Osteocyte (in vitro differentiated cells): ENCODE measurements at regions not wholly inside any gene's neighbourhood (a gene's known extent, or its start where the extent isn't known, plus 50 kb on each side); places are given as distances from the start of the nearest gene placed in this dataset.

Source experiments
- DNase-seq: peaks from one replicate; pipeline ENCODE4 v3.0.0; 2021; ENCODE audit warnings: mixed read lengths; ENCODE audit not compliant: unreplicated experiment; ENCODE audit errors: extremely low spot score
- H3K27ac Mint-ChIP-seq: one replicate; pipeline ENCODE4 v1.8.0; 2021; ENCODE audit warnings: mild to moderate bottlenecking, mixed read lengths; ENCODE audit not compliant: unreplicated experiment
- H3K27me3 Mint-ChIP-seq: one replicate; pipeline ENCODE4 v1.8.0; 2021; ENCODE audit warnings: mixed read lengths; ENCODE audit not compliant: unreplicated experiment
- H3K36me3 Mint-ChIP-seq: one replicate; pipeline ENCODE4 v1.8.0; 2021; ENCODE audit warnings: mixed read lengths; ENCODE audit not compliant: unreplicated experiment
- H3K4me1 Mint-ChIP-seq: one replicate; pipeline ENCODE4 v1.8.0; 2021; ENCODE audit warnings: mixed read lengths; ENCODE audit not compliant: unreplicated experiment
- H3K4me3 Mint-ChIP-seq: one replicate; pipeline ENCODE4 v1.8.0; 2021; ENCODE audit warnings: mild to moderate bottlenecking, moderate library complexity, mixed read lengths; ENCODE audit not compliant: unreplicated experiment
- H3K9me3 Mint-ChIP-seq: one replicate; pipeline ENCODE4 v1.8.0; 2021; ENCODE audit warnings: mixed read lengths; ENCODE audit not compliant: unreplicated experiment
- TF ChIP-seq, protein P1 (sequence below): fragments of 200-600 bp; sonication (generic); IDR thresholded peaks from 2 replicates; pipeline ENCODE4 v1.5.0; 2021; ENCODE audit warnings: antibody characterized with exemption, mild to moderate bottlenecking, moderate library complexity

DNA sequence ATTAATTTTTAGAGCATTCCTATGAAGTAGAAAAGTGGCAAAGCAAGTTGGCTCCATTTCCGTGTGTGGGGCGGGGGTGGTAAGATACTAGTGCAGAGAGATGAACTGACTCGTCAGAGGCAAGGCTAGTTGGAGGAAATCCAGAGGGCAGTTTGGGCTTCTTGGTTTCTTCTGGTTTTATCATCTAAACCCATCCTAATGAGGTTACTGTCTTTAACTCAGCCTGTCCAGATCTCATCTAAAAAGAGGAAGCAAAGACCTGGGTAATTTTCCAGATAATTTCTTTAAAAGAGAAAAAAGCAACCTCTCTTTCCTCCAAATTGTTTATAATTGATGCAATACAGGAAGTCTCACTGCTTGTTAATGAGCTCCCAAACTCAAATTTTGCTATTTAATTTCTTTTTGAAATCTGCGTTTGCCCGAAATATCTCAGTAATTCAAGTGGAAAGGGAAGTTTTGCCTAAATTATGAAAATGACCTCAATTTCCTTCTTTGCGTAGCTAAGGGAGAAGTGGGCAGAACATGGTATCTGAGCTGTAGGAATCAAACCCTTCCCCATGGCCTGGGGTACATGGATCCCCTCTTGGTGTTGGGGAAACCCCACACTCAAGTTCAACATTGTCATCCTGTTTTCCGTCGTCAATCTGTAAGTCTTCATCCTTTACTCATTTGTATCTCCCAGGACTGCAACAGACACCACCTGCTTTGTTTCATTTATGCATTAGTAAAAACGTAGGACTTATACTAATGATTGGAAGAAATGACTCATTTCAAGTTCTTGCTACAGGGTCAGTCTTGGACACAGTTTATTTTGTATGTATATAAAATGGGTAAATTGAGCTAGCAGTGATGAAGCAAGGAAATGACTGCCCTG, 89.1 kb upstream of the KLF7 start:
- Mint-ChIP-seq H3K4me3 (no peak overlapping the region), H3K27me3 (no peaks in the 10 kb centered on the region), H3K36me3 (no peaks in the 10 kb centered on the region), H3K4me1 (peaks cover 86% of the 10 kb centered on the region), H3K9me3 (no peaks in the 10 kb centered on the region), H3K27ac (peak overlapping the region; percentile 86)
- no peak for DNase-seq
- TF ChIP-seq, protein P1, sequence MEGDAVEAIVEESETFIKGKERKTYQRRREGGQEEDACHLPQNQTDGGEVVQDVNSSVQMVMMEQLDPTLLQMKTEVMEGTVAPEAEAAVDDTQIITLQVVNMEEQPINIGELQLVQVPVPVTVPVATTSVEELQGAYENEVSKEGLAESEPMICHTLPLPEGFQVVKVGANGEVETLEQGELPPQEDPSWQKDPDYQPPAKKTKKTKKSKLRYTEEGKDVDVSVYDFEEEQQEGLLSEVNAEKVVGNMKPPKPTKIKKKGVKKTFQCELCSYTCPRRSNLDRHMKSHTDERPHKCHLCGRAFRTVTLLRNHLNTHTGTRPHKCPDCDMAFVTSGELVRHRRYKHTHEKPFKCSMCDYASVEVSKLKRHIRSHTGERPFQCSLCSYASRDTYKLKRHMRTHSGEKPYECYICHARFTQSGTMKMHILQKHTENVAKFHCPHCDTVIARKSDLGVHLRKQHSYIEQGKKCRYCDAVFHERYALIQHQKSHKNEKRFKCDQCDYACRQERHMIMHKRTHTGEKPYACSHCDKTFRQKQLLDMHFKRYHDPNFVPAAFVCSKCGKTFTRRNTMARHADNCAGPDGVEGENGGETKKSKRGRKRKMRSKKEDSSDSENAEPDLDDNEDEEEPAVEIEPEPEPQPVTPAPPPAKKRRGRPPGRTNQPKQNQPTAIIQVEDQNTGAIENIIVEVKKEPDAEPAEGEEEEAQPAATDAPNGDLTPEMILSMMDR: no peak

DNA sequence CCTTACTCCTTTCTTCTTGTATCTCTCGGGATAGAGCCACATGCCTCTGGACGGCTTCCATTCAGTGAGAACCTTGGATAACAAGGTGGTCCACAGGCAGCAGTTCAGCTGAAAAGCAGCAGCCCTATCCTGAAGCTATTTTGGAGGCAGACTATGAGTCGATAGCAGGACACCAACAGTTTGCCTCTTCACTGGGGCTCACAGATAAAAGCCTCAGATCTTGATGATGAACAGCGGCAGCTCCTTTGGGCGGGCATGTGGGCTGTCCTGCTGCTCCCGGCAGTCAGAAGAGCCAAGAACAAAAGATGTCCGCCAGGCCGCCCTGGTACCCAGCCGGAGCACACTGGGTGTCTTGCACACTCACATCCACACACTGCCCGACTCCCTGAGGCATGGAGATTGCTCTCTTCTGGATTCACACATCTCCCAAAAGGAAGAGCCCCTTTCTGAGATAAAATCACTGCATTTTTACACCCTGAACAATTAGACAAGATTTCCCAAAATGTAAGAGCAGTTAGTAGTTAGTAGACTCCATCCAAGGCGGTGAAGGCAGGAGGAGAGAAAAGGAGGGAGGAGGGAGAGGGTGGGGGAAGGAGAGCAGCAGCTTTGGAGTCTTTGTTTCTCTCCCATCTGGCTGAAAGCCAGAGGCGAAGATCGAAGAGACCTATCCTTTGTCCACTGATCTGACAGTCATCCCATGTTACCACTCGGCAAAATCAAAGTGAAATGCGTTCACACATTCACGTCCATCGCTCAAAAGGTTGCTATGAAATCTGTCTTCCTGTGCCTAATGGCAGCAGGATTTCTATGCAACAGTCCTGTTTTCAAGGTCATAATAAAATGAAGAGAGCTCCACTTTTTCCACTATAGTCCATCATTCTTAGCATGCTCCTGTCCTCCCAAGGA, 90.1 kb upstream of the KLF7 start:
- Mint-ChIP-seq H3K36me3 (no peaks in the 10 kb centered on the region), H3K27ac (peak overlapping the region; percentile 91), H3K4me1 (peaks cover 89% of the 10 kb centered on the region), H3K9me3 (no peaks in the 10 kb centered on the region), H3K27me3 (no peaks in the 10 kb centered on the region), H3K4me3 (no peak overlapping the region)
- TF ChIP-seq, protein P1: no peak
- no peak for DNase-seq

DNA sequence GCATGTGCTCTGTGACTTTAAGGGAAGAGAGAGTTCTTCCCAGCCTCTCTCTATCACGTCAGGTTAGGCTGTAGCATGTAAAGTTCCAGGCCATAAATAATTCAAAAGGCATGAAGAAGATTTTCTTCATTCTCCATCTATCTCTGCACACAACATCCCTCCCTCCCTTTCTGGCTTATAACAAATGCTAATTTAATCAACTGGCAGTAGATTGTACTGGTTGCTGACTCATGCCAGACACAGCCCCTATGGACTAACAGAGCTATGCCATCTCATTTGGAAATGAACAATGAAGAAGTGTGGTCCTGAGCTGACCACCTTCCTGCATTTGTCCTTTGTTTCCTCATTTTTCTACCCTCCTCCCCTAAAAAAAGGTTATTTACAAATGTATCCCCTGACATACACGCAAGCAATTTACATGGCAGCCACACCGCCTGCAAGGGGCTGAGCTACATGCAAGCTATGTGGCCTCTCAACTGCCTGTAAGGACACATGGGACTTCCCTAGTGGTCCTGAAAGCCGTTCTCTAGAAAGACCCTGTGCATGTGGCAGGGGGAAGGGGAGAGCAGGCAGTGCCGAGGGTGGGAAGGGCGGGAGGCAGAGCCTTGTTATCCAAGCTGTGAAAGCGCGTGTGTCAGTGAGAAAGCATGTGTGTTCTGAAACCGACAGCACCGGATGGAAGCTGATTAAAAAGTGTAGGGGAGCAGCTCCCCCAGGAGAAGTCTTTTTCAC, 90.9 kb upstream of the KLF7 start:
- no peaks in the 10 kb centered on the region for H3K9me3 Mint-ChIP-seq
- H3K27ac Mint-ChIP-seq: peak overlapping the region; percentile 91
- peaks cover 84% of the 10 kb centered on the region for H3K4me1 Mint-ChIP-seq
- no peak overlapping the region for H3K4me3 Mint-ChIP-seq
- DNase-seq: no peak
- H3K36me3 Mint-ChIP-seq: no peaks in the 10 kb centered on the region
- TF ChIP-seq, protein P1: no peak
- no peaks in the 10 kb centered on the region for H3K27me3 Mint-ChIP-seq

DNA sequence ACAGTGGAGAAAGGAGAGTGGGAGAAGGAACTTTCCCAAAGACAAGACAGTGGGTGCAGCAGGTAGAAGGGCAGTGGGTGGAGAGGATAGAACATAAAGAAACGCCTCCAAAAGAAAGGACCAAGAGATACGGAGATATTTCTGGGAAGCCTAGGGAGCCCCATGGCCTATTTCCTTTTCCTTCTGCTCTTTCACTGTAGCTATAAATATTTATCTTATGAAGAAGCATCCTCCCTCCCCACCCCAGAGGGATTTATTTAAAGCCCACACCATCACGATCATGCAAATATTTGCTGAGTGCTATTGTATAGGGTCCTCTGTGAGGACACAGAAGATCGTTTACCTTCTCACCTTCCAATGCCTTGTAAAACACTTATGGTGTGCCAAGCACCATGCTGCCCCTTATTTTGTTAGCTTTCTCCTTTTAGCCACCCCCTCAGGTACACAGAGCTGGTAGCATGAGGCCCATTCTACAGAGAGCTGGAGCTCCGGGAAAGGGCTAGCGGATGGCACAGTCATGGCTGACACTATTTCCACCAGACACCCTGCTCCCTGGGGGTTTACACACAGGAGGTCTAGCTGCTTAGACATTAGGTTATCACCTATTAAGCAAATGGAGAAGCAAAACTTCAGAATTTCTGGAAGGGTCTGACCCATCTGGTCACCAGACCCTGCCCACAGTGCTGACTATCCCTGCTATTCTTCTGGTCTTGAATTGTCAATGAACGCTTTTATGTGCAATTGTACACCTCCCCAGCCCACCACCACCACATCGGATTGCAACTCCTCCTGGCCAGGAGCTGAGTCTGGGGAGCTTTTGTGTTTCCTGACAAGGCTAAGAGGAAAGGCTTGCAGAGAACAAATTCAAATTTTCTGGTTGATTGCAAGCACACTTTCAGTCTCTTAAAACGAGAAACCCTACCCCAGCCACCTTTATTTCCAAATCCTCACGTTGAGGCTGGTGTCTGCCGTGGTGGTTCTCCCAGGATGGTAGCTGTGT, 91.8 kb upstream of the KLF7 start:
- Mint-ChIP-seq H3K27ac (peak overlapping the region; percentile 91), H3K9me3 (no peaks in the 10 kb centered on the region), H3K36me3 (no peaks in the 10 kb centered on the region), H3K4me3 (peak overlapping the region; percentile 7), H3K4me1 (peaks cover 79% of the 10 kb centered on the region), H3K27me3 (no peaks in the 10 kb centered on the region)
- TF ChIP-seq, protein P1: no peak
- no peak for DNase-seq
